ENCODE measurements at regions not wholly inside any gene's neighbourhood (a gene's known extent, or its start where the extent isn't known, plus 50 kb on each side); places are given as distances from the start of the nearest gene placed in this dataset.

GRCh38 chr10:78890506-78890905, 178.3 kb upstream of the ZMIZ1 start:
- no peak for TF ChIP-seq CTCF (IDR thresholded peaks at IDR 0.05; ENCODE audit: insufficient read depth, low read length, poor library complexity, severe bottlenecking)
- peaks cover 11% of the 10 kb centered on the region for H3K27me3 ChIP-seq (ENCODE audit: control insufficient read depth, insufficient read depth, low read length)
- no peaks in the 10 kb centered on the region for H3K36me3 ChIP-seq (ENCODE audit: control insufficient read depth, insufficient read depth, low read length)
- no peak overlapping the region for H3K4me3 ChIP-seq (ENCODE audit: low read depth, low read length)
- DNase-seq (ENCODE audit: low read depth) = no peak

- Histone ChIP-seq H3K4me3 (ENCODE audit: low read depth, low read length) (no peak overlapping the region), H3K27me3 (ENCODE audit: control insufficient read depth, insufficient read depth, low read length) (peaks cover 16% of the 10 kb centered on the region), H3K36me3 (ENCODE audit: control insufficient read depth, insufficient read depth, low read length) (no peaks in the 10 kb centered on the region)
- no peak for TF ChIP-seq CTCF (IDR thresholded peaks at IDR 0.05; ENCODE audit: insufficient read depth, low read length, poor library complexity, severe bottlenecking)
- no peak for DNase-seq (ENCODE audit: low read depth)
Measured at GRCh38 chr10:78891741-78892140, 177.0 kb upstream of the ZMIZ1 start.

GRCh38 chr10:78892338-78893176, 176.2 kb upstream of the ZMIZ1 start:
- Histone ChIP-seq H3K4me3 (ENCODE audit: low read depth, low read length) (no peak overlapping the region), H3K36me3 (ENCODE audit: control insufficient read depth, insufficient read depth, low read length) (no peaks in the 10 kb centered on the region), H3K27me3 (ENCODE audit: control insufficient read depth, insufficient read depth, low read length) (peaks cover 16% of the 10 kb centered on the region)
- DNase-seq (ENCODE audit: low read depth) = no peak
- TF ChIP-seq CTCF (IDR thresholded peaks at IDR 0.05; ENCODE audit: insufficient read depth, low read length, poor library complexity, severe bottlenecking) = no peak

- Histone ChIP-seq H3K4me3 (ENCODE audit: low read depth, low read length) (no peak overlapping the region), H3K27me3 (ENCODE audit: control insufficient read depth, insufficient read depth, low read length) (peaks cover 16% of the 10 kb centered on the region), H3K36me3 (ENCODE audit: control insufficient read depth, insufficient read depth, low read length) (no peaks in the 10 kb centered on the region)
- DNase-seq (ENCODE audit: low read depth) = no peak
- TF ChIP-seq CTCF (IDR thresholded peaks at IDR 0.05; ENCODE audit: insufficient read depth, low read length, poor library complexity, severe bottlenecking) = no peak
Measured at GRCh38 chr10:78893217-78893616, 175.5 kb upstream of the ZMIZ1 start.

GRCh38 chr10:78894089-78894840, 174.5 kb upstream of the ZMIZ1 start:
- Histone ChIP-seq H3K27me3 (ENCODE audit: control insufficient read depth, insufficient read depth, low read length) (peaks cover 14% of the 10 kb centered on the region), H3K4me3 (ENCODE audit: low read depth, low read length) (no peak overlapping the region), H3K36me3 (ENCODE audit: control insufficient read depth, insufficient read depth, low read length) (no peaks in the 10 kb centered on the region)
- no peak for TF ChIP-seq CTCF (IDR thresholded peaks at IDR 0.05; ENCODE audit: insufficient read depth, low read length, poor library complexity, severe bottlenecking)
- no peak for DNase-seq (ENCODE audit: low read depth)
